HCT116 (cell line): ENCODE measurements at regions not wholly inside any gene's neighbourhood (a gene's known extent, or its start where the extent isn't known, plus 50 kb on each side); places are given as distances from the start of the nearest gene placed in this dataset.

Experiments used
- ATAC-seq: fragments of 200-7000 bp; cut with Tn5 transposase; 2 replicates; pipeline ENCODE4 v1.9.1; 2020; ENCODE audit warnings: mild to moderate bottlenecking, moderate library complexity
- BruUV-seq: library from RNA; stranded (reverse); fragments of 400-500 nt; replicated peaks from 2 replicates; lab custom pipeline; 2021; lab: Mats Ljungman, UMichigan
- CTCF ChIA-PET: fragments of 300-600 bp; sonication (Branson Sonifier 250); formaldehyde crosslinking; loops from one replicate; lab custom pipeline; 2021; ENCODE audit warnings: antibody characterized with exemption; lab: Charles Lee
- POLR2A ChIA-PET: fragments of 300-600, 350-600 bp; sonication (Branson Sonifier 250); formaldehyde crosslinking; loops from one replicate; lab custom pipeline; 2021; ENCODE audit warnings: antibody characterized with exemption; lab: Charles Lee
- RAD21 ChIA-PET, 2 experiments: fragments of 300-600 bp; sonication (Branson Sonifier 250); formaldehyde crosslinking; loops; one replicate each; lab custom pipeline; 2023; ENCODE audit warnings: low total read pairs in 2 of 2; ENCODE audit not compliant: uncharacterized antibody in 2 of 2, unreplicated experiment in 2 of 2, low non-redundant PET in 1 of 2; lab: Charles Lee
- DNase-seq: peaks from one replicate; pipeline ENCODE4 v3.0.0-alpha.2; 2010; ENCODE audit warnings: low read depth, low spot score
- H2AFZ ChIP-seq: fragments of 200-600 bp; shearing (Covaris generic), sonication (generic); 2 replicates; pipeline ENCODE4 v1.6.1; 2017; ENCODE audit warnings: low read depth, mixed run types, mixed read lengths, antibody characterized with exemption, low read length; ENCODE audit not compliant: poor library complexity, severe bottlenecking
- H3K27ac ChIP-seq: 2 replicates; pipeline ENCODE4 v1.5.1; 2012; ENCODE audit warnings: low read depth, low read length
- H3K27me3 ChIP-seq: fragments of 200-600 bp; sonication (generic); 2 replicates; pipeline ENCODE4 v1.6.1; 2016; ENCODE audit warnings: mixed run types, low read length, mixed read lengths; ENCODE audit not compliant: insufficient read depth
- H3K36me3 ChIP-seq, 2 experiments: fragments of 200-500 bp in 1 of 2; fragments of 200-600 bp in 1 of 2; sonication (Bioruptor generic) in 1 of 2; sonication (generic) in 1 of 2; 2 replicates each; pipeline versions ENCODE4 v1.5.1 to v1.6.1; 2014 to 2016; ENCODE audit warnings: low read length in 2 of 2, inconsistent platforms in 1 of 2, mixed read lengths in 1 of 2, mixed run types in 1 of 2; ENCODE audit not compliant: insufficient read depth in 2 of 2, control insufficient read depth in 1 of 2
- H3K4me1 ChIP-seq, 2 experiments: fragments of 200-600 bp in 1 of 2; sonication (generic) in 1 of 2; 2 replicates each; pipeline versions ENCODE4 v1.5.1 to v1.6.1; 2012 to 2017; ENCODE audit warnings: low read length in 2 of 2, inconsistent platforms in 1 of 2, mild to moderate bottlenecking in 1 of 2, mixed read lengths in 1 of 2, mixed run types in 1 of 2, moderate library complexity in 1 of 2; ENCODE audit not compliant: insufficient read depth in 2 of 2, control insufficient read depth in 1 of 2
- H3K4me2 ChIP-seq: fragments of 200-600 bp; sonication (generic); 2 replicates; pipeline ENCODE4 v1.6.1; 2017; ENCODE audit warnings: mixed run types, low read length, mixed read lengths
- H3K4me3 ChIP-seq, 2 experiments: fragments of 200-600 bp in 1 of 2; sonication (generic) in 1 of 2; replicated peaks in 1 of 2; 2 replicates each; pipeline ENCODE4 v1.5.1; 2011 to 2016; ENCODE audit warnings: low read length in 2 of 2, control low read depth in 1 of 2, low read depth in 1 of 2, mild to moderate bottlenecking in 1 of 2, mixed read lengths in 1 of 2, mixed run types in 1 of 2
- H3K79me2 ChIP-seq: fragments of 200-600 bp; sonication (generic); 2 replicates; pipeline ENCODE4 v1.6.1; 2017; ENCODE audit warnings: mild to moderate bottlenecking, mixed run types, low read length, moderate library complexity, mixed read lengths; ENCODE audit not compliant: insufficient read depth
- H3K9ac ChIP-seq: fragments of 200-600 bp; sonication (generic); 2 replicates; pipeline ENCODE4 v1.6.1; 2016; ENCODE audit warnings: low read length, mixed read lengths
- H3K9me2 ChIP-seq: fragments of 200-600 bp; sonication (generic), shearing (Covaris generic); 2 replicates; pipeline ENCODE4 v1.6.1; 2017; ENCODE audit warnings: mixed run types, mild to moderate bottlenecking, moderate library complexity; ENCODE audit not compliant: insufficient read depth
- H3K9me3 ChIP-seq, 2 experiments: fragments of 200-500 bp in 1 of 2; fragments of 200-600 bp in 1 of 2; sonication (Bioruptor generic) in 1 of 2; sonication (generic) in 1 of 2; 2 replicates each; pipeline ENCODE4 v1.6.1; 2014 to 2017; ENCODE audit warnings: low read length in 2 of 2, mixed read lengths in 2 of 2, inconsistent platforms in 1 of 2, low read depth in 1 of 2, mild to moderate bottlenecking in 1 of 2, mixed run types in 1 of 2, moderate library complexity in 1 of 2; ENCODE audit not compliant: control insufficient read depth in 1 of 2, insufficient read depth in 1 of 2
- H4K20me1 ChIP-seq: fragments of 200-600 bp; sonication (generic), shearing (Covaris generic); 2 replicates; pipeline ENCODE4 v1.6.1; 2017; ENCODE audit warnings: mixed run types, mild to moderate bottlenecking, moderate library complexity; ENCODE audit not compliant: insufficient read depth
- ATF3 ChIP-seq: IDR thresholded peaks from 2 replicates; pipeline ENCODE4 v1.6.1; 2012
- CEBPB ChIP-seq: IDR thresholded peaks from 2 replicates; pipeline ENCODE4 v1.6.1; 2012; ENCODE audit warnings: low read depth
- EZH2 ChIP-seq: fragments of 200-600 bp; sonication (generic); IDR thresholded peaks from 2 replicates; pipeline ENCODE4 v1.6.1; 2017; ENCODE audit warnings: antibody characterized with exemption, mixed run types
- EZH2phosphoT487 ChIP-seq: fragments of 200-600 bp; IDR thresholded peaks from 2 replicates; pipeline ENCODE4 v1.6.1; 2018; ENCODE audit warnings: antibody characterized with exemption, borderline replicate concordance
- JUND ChIP-seq: IDR thresholded peaks from 2 replicates; pipeline ENCODE4 v1.6.1; 2012
- REST ChIP-seq: IDR thresholded peaks from 2 replicates; pipeline ENCODE4 v1.6.1; 2012; ENCODE audit warnings: low read depth
- SIN3A ChIP-seq: IDR thresholded peaks from 2 replicates; pipeline ENCODE4 v1.6.1; 2012; ENCODE audit warnings: low read depth
- YY1 ChIP-seq: IDR thresholded peaks from 2 replicates; pipeline ENCODE4 v1.6.1; 2011; ENCODE audit warnings: low read length, low read depth, moderate library complexity, mild to moderate bottlenecking; ENCODE audit not compliant: insufficient replicate concordance; ENCODE audit errors: extremely low read depth
- intact Hi-C: fragments of 100-400 bp; cut with micrococcal nuclease; formaldehyde crosslinking; loops from 2 replicates; pipeline ENCODE4 v1.10.0; 2022
- TF ChIP-seq, protein P1 (sequence below), 3 experiments: fragments of 200-600 bp in 1 of 3; sonication (generic) in 1 of 3; IDR thresholded peaks in 2 of 3; conservative IDR thresholded peaks in 1 of 3; 2 replicates each; pipeline ENCODE4 v1.5.1; 2012 to 2017; ENCODE audit warnings: low read depth in 2 of 3, low read length in 2 of 3, antibody characterized with exemption in 1 of 3, borderline replicate concordance in 1 of 3, control low read depth in 1 of 3, mild to moderate bottlenecking in 1 of 3, mixed read lengths in 1 of 3, mixed run types in 1 of 3, moderate library complexity in 1 of 3; ENCODE audit not compliant: insufficient read depth in 1 of 3

DNA sequence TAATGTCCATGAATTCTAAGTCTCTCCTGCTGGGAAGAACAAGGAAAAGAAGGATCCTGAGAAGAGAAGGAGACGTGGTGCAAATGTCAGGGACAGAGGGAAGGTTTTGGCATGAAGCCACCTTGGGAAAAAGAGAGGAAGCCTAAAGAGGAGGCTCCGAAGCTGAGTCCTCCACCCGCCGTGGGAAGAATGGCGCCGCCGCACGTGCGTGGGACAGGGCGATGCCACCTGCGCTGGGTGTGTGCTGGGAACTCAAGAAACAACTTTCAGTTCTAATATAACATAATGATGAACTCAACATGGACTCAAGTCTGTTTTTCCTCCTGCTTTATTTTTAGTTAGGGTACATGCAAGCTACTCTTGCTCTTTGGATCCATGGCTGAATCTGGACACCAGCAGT, 362.3 kb upstream of the RUNX1 start:
- Histone ChIP-seq H3K4me3 (no peak overlapping the region), H3K27me3 (no peaks in the 10 kb centered on the region), H3K4me2 (no peak overlapping the region), H2AFZ (no peak overlapping the region), H3K27ac (no peak overlapping the region), H3K9me2 (no peaks in the 10 kb centered on the region), H3K9me3 (no peaks in the 10 kb centered on the region)
- no peak for DNase-seq
- intact Hi-C loops, result no loop called here
- RAD21 ChIA-PET, result no interaction called here
- no peak for TF ChIP-seq EZH2
- TF ChIP-seq SIN3A, result no peak
- no peak for TF ChIP-seq EZH2phosphoT487
- TF ChIP-seq, protein P1, sequence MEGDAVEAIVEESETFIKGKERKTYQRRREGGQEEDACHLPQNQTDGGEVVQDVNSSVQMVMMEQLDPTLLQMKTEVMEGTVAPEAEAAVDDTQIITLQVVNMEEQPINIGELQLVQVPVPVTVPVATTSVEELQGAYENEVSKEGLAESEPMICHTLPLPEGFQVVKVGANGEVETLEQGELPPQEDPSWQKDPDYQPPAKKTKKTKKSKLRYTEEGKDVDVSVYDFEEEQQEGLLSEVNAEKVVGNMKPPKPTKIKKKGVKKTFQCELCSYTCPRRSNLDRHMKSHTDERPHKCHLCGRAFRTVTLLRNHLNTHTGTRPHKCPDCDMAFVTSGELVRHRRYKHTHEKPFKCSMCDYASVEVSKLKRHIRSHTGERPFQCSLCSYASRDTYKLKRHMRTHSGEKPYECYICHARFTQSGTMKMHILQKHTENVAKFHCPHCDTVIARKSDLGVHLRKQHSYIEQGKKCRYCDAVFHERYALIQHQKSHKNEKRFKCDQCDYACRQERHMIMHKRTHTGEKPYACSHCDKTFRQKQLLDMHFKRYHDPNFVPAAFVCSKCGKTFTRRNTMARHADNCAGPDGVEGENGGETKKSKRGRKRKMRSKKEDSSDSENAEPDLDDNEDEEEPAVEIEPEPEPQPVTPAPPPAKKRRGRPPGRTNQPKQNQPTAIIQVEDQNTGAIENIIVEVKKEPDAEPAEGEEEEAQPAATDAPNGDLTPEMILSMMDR (IDR thresholded peaks at IDR 0.05 in 2 of 3, conservative IDR thresholded peaks at IDR 0.05 in 1 of 3; ENCODE audit: borderline replicate concordance in 1 of 3, insufficient read depth in 1 of 3, low read depth in 2 of 3, low read length in 2 of 3), result no peak
- TF ChIP-seq REST, result no peak
- TF ChIP-seq JUND, result no peak
- no peak for TF ChIP-seq ATF3
- TF ChIP-seq YY1, result no peak
- no peak for TF ChIP-seq CEBPB
- TF ChIP-seq, all 23 proteins: peak for 0
- POLR2A ChIA-PET, result no interaction called here
- no TSS peak for BruUV-seq
- ATAC-seq, result no peak
- Histone ChIP-seq H3K4me1 (no peaks in the 10 kb centered on the region), H3K9ac (no peak overlapping the region), H3K36me3 (no peaks in the 10 kb centered on the region), H4K20me1 (no peaks in the 10 kb centered on the region), H3K79me2 (no peaks in the 10 kb centered on the region)
- CTCF ChIA-PET, result no interaction called here
